ENCODE measurements at regions not wholly inside any gene's neighbourhood (a gene's known extent, or its start where the extent isn't known, plus 50 kb on each side); places are given as distances from the start of the nearest gene placed in this dataset.
"Not testable (repeated sequence)": the region's sequence is repeated elsewhere in the genome, so short reads cannot be mapped to it uniquely, and the experiment has no call there.

DNA sequence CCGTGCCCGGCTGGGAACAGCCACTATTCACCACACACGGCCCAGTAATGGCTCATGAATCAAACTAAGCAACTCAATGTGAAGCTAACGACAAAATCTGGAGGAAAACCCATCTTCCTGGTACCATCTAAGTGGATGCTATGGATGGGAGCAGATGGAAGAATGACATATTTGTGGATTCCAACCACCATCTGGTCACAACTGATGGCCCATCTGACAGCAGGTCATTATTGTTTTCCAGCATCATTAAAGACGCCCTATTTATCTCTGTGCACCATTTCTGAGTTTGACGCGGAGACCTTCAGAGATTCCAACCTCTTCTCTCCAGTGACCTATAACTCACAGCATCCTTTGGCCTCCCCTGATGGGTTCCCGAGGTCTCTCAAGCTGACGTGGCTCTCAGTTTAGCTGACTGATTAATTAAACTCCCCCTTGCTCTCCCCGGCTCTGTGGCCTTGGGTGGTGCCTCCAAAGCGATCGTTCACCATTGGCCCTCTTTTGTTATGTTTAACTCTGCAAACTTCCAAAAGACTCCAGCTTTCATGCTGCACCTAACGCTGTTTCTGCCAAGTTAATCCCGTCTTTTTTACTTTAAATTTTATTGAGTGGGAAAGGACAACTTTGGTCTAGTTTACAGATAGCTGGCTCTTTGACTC, 1514.4 kb downstream of the BRD1 start:
- DNase-seq (ENCODE audit: missing footprints) (no peak), ATAC-seq (no peak)
- intact Hi-C loops (cut with DNase I) = no loop called here

DNA sequence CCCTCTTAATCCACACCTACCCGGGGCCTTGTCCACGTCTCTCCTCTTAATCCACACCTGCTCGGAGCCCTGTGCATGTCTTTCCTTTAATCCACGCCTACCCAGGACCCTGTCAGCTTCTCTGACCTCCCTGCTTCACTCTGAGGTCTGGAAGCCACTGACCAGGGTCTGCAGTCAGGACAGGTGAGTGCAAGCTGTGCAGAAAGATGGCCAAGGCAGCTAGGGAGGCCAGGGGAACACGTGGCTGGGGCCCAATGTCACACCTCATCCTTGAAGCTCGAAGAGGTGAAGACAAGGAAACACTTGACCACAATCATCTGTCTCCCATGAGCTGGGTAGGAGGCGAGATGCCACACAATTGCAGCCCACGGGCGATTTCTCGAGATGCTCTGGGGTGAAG, 1516.9 kb downstream of the BRD1 start:
- intact Hi-C loops (cut with DNase I) = no loop called here
- DNase-seq (ENCODE audit: missing footprints) = no peak
- ATAC-seq = no peak

DNA sequence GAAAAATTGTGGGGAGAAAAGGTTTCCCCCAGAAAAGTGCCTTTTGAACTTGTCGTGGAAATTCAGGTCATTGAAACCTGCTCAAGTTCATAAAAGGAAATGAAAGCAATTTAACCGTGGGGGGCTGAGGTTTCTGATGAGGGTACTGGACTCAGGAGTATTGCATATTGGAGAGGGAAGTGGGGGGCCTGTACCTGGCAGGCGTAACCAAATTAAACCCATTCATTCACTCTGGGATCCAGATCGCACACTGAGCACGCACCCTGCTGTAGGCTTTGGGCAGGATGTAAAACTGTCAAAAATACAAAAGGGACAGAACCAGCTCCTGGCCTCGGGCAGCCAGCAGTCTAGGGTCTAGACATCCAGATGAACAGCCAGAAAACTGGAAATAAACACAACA, 1517.4 kb downstream of the BRD1 start:
- DNase-seq (ENCODE audit: missing footprints) (peak; percentile 46), ATAC-seq (no peak)
- intact Hi-C loops (cut with DNase I) = no loop called here

DNA sequence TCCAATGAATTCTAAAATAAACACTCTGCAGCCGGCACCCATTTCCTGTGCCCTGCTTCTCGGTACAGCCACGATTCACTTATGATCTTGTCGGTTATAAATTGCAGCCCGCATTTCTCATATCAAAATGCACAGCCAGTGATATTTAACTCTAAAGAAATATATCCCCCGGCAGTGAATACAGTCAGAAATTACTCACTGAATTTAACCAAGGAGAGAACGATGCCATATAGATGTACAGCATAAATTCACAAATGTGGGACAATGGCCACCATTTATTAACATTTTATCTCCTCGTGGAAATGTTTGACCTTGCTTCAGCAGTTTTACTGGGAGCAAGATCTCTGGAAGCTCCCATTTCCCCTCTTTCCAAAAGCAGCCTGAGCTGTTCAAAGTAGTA, 1517.8 kb downstream of the BRD1 start:
- ATAC-seq (no peak), DNase-seq (ENCODE audit: missing footprints) (no peak)
- intact Hi-C loops (cut with DNase I) = no loop called here

DNA sequence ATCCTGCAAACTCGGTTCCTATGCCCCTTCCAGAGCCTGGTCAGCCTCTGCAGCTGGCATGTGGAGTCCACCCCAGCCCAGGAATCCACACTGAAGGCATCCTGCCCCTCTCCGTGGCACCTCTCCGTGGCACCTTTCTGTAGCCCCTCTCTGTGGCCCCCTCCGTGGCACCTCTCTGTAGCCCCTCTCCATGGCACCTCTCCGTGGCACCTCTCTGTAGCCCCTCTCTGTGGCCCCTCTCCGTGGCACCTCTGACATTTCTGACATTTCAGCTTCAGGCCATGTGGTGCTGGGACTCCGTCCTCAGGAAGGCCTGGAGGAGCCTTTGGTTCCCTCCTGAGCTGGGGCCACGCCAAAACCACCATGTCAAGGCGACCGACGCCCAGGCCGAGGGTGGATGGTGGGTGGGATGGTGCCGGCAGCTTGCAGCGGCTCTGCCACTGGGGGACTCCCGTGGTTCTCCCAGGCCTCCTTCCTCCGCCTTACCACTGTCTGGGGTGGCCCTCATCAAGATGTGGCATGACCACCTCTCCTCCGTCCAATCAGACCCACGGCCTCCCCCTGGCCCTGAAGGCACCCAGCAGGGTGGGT, 1518.5 kb downstream of the BRD1 start:
- no peak for DNase-seq (ENCODE audit: missing footprints)
- intact Hi-C loops (cut with DNase I) = no loop called here
- no peak for ATAC-seq

DNA sequence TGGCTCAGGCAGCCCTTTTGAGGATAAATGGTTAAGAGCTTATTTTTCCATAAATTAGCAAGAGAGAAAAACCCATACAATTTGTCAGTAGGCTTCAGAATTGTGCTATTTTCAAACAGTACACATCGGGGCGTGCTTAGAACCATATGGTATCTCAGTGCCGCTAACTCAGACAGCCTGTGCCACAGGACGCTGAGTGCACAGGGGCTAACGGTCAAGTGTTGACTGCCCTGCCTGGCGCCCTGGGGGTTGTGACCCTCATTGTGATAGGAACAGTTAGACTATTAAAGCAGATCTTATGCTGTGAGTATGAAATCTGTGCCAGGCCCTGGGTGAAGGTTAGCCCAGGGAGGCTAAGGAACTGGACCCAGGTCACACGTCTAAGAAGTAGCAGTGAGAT, 1519.7 kb downstream of the BRD1 start:
- peak; percentile 62 for DNase-seq (ENCODE audit: missing footprints)
- intact Hi-C loops (cut with DNase I) = no loop called here
- no peak for ATAC-seq

DNA sequence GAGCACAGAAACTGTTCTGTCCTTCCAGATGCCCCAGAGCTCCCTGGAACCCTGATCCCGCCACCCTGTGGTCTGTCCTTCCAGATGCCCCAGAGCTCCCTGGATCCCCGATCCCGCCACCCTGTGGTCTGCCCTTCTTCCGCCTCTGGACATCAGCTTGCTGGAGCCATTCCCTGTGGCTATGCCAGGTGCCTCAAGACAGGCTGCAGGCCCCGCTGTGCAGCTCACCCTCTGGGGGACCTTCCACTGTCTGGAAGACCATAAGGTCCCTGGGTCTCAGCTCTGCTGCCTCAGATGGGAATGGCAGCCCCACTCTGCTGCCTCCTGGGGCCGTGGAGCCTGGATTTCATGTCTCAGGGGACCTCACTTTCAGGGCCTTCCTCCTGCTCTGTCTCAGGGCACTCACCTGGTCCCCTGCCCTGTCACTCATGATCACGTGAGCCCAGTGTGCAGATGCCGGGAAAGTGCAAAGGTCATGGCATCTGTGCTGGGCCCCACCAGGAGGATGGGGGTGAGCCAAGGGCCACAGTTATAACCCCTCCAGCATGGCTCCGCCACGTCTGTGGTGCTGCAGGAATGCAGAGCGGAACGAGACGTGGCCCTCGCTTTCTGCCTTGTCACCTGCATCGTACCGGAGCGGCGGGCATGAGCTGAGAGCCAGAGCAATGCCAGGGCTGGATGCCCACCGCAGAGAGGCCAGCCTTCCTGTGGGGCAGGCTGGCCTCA, 1520.7 kb downstream of the BRD1 start:
- ATAC-seq (no peak), DNase-seq (ENCODE audit: missing footprints) (peak; percentile 60)
- intact Hi-C loops (cut with DNase I) = no loop called here

DNA sequence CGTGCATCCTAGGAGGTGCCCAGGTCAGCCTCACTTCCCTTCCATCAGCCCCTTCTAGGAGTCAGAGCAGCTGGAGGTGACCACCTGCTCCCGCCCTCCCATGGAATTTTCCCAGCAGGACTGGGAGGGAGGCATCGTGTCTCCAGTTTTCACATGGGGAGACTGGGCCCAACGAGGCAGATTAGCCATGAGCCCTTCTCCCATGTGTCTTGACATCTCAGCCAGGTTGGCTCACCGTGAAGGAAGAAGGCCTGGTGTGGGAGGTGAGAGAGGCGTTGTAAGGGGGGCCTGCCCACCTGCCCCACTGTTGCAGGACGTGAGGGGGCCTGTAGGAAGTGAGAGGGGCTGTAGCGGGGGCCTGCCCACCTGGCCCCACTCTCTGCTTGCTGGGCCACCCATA, 1521.4 kb downstream of the BRD1 start:
- intact Hi-C loops (cut with DNase I) = no loop called here
- DNase-seq (ENCODE audit: missing footprints) = no peak
- ATAC-seq = no peak

DNA sequence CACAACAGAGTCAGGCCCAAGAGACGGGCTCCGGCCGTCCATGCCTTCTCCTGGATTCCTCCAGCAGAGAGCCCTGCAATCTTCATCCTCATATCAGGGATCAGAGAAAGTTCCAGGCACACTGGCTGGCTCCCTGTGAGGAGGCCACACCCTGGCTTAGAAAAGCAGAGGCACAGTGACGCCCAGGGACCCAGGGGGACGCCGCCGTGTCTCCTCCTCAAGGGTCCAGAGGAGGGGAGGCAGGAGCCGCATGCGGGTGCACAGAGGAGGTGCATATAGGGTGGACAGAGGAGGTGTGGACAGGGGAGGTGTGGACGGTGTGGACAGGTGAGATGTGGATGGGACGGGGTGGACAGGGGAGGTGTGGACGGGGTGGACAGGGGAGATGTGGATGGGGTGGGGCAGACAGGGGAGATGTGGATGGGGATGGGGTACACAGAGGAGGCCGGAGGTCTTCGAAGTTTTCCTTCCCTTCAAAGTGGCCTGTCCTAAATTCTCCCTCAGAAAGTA, 1521.9 kb downstream of the BRD1 start:
- ATAC-seq (no peak), DNase-seq (ENCODE audit: missing footprints) (no peak)
- intact Hi-C loops (cut with DNase I) = no loop called here

DNA sequence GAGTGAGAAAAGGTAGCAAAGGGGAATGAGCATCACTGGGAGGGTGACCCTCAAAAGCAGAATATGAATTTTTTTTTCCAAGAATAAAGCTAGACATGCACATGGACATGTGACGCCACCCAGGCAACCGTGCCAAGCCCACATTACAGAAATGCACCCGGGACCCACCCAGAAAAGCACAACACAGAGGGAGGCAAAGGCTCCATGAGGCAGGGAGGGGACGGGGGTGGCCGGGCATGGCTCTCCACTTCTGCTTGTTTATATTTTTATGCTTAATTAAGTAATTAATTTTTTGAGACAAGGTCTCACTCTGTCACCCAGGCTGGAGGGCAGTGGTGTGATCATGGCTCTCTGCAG, 1524.3 kb downstream of the BRD1 start:
- DNase-seq (ENCODE audit: missing footprints) (no peak), ATAC-seq (no peak)
- intact Hi-C loops (cut with DNase I) = no loop called here

DNA sequence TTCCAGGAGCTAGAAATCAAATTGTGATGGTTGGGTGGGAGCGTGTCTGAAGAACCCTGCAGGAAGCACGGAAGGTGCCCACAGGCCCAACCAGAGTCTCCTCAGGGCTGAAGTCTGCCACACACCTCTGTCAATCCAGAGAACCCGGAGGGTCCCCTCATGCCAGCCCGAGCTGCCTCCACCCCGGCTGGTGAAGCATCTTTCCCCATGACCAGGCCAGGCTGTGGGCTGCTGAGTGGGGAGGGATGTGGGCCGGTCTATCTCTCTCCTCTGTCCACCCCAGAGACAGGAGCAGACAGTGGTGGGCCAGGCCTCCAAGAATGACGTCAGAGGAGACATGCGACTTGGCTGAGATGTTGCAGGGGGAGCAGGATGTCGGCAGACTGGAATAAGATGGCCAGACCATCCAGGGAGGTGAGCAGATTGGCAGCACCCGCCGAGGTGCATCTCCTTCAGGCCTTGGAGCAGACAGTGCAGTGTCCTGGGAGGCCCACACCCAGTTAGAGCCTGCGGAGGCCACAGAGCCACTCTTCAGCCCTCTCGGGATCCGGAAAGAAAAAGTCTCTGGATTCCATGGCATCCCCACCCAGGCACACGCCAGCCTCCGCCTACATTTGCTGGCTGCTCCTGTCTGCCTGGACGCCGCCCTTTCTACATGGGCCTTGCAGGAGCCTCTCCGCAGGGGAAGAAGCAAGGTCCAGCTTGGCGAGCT, 1524.9 kb downstream of the BRD1 start:
- DNase-seq (ENCODE audit: missing footprints) = no peak
- ATAC-seq = no peak
- intact Hi-C loops (cut with DNase I) = no loop called here

DNA sequence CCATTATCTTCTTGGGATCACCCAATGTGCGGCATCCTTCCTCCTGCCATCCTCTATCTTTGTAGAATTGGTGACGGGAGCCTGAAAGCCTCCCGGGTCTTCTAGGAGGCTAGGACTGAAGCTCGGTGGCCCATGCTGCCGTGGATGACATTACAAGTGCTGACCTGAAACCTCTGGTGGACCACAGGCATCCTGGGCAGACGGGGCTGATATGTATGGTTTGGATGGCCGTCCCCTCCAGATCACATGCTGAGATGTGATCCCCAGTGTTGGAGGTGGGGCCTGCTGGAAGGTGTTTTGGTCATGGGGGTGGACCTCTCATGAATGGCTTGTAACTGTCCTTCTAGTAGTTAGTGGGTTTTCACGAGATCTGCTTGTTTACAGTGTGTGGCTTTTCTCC, 1525.8 kb downstream of the BRD1 start:
- no peak for ATAC-seq
- DNase-seq (ENCODE audit: missing footprints) = no peak
- intact Hi-C loops (cut with DNase I) = no loop called here

DNA sequence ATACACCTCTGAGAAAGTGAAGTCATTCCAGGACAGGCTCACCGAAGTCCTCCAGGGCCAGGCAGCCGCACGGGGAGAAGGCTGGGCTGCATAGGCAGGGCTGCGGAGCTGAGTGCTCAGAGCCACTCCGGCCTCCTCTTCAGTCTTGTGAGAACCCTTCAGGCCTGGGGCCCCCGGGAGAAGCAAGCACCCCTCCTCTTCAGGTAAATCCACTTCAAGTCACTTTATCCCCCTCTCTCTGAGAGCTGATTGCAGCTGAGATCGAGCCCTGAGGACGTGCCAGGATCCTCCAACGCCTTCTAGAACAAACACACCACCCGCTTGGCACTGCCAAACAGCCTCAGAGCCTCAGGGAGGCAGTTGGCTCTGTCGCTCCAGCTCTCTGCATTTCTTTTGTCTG, 1526.3 kb downstream of the BRD1 start:
- ATAC-seq (no peak), DNase-seq (ENCODE audit: missing footprints) (no peak)
- intact Hi-C loops (cut with DNase I) = no loop called here

DNA sequence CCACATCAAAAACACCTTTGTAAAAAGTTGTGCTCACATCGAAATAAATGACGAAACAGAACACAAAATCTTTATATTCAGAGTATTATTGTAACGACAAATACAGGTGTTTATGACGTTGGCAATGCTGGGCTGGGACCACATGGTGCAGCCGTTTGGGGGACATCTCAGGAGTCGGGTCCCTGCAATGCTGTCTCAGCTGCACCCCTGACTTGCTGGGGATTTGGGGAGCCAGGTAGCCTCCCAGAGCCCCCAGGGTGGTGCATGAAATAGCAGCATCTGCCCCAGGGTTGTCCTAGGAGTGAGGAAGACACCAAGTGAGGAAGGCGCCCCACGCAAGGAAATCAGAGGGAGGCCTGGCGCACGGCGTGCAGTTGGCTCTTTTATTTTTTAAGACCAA, 1526.8 kb downstream of the BRD1 start:
- DNase-seq (ENCODE audit: missing footprints) = no peak
- ATAC-seq = no peak
- intact Hi-C loops (cut with DNase I) = no loop called here

DNA sequence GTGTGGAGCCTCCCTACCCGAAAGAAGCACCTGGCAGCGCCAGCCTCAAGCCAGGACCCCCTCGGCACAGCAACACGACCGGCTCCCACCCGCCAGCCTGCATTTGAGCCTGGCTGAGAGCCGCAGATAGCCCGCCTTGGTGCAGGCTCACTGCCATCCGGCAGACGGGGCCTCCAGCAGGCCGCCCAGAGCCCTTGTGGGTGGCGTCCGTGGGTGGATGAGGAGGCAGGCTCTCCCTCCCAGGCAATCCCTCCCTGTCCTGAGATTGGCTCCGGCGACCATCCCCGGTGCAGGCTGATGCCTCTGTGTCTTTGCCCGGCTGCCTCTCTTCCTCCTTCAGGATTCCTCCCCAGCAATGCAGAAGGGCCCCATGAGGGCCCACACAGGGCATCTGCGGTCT, 1527.9 kb downstream of the BRD1 start:
- ATAC-seq = no peak
- intact Hi-C loops (cut with DNase I) = no loop called here

DNA sequence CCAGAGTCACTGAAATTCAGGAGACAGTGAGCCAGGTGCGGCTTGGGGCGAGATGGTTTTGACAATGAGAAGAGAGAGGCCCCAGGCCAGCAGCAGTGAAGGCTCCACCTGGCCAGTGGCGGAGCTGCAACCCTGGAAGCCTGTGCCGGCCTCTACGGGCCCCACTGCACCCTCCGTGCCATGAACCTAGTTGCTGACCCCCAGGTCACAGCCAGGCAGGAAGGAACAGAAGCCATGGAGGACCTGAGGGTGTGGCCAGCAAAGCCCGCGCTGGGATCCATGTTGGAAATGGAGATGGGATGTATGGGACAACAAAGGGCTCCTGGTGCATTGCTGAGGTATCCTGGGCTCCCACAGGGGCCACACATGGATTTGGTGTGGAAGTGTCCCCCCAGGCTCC, 1528.5 kb downstream of the BRD1 start:
- intact Hi-C loops (cut with DNase I) = no loop called here
- DNase-seq (ENCODE audit: missing footprints) = no peak
- ATAC-seq = no peak

More for the DNA sequence above, 1527.9 kb downstream of the BRD1 start:
- DNase-seq (ENCODE audit: missing footprints) = no peak

DNA sequence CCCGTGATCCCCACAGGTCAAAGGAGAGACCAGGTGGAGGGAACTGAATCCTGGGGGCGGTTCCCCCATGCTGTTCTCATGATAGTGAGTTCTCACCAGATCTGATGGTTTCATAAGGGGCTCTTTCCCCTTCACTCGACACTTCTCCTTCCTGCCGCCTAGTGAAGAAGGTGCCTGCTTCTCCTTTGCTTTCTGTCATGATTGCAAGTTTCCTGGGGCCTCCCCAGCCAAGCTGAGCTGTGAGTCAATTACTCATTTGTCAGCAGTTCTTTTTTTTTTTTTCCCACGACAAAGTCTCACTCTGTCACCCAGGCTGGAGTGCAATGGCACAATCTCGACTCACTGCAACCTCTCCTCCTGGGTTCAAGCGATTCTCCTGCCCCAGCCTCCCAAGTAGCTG, 1530.4 kb downstream of the BRD1 start:
- ATAC-seq = no peak
- no peak for DNase-seq (ENCODE audit: missing footprints)
- intact Hi-C loops (cut with DNase I) = no loop called here

DNA sequence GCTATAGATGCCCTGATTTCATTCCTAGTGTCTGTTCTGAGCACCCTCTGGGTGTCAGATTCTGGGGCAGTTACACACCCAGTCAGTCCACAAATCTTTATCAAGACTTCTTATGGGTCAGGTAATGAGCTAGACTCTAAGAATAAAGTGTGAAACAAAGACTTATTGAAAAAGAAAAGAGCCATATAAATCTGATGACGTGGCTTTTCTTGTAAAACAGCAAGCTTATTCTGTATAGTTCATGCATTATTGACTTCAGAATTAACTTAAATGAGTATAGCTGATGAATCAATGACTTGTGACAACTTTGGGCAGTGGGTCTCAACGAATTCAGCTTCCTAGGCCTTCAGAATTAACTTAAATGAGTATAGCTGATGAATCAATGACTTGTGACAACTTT, 1527.5 kb downstream of the TBC1D22A start:
- ATAC-seq; DNase-seq (ENCODE audit: missing footprints); intact Hi-C loops (cut with DNase I): not testable (repeated sequence)

DNA sequence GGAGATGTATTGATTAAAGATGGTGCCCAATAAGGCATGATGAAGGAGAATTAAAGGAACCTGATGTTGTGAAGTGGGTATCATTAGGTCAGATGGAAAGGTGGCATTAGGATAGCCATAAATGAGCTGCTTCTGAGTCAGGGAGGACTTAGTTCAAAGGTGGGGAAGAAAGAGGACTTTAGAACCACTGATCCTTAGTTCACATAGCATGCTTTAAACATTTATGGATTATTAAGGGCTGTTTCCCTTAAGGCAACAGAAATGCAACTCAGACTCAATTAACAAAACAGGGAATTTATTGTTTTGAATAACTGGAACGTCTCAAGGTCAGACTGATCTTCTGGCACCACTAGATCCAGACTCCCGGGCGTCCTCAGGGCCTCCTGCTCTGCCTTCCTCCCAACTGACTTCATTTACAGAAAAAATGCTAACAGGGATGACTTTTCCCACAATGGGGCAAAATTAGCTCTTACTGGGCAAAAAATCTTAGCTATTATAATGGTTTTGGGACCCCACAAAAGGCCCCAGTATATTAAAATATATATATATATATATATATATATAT, 1526.0 kb downstream of the TBC1D22A start:
- ATAC-seq = no peak
- no peak for DNase-seq (ENCODE audit: missing footprints)
- intact Hi-C loops (cut with DNase I) = no loop called here

Data from Right ventricle myocardium inferior (tissue), 1 donor.